ENCODE measurements at regions not wholly inside any gene's neighbourhood (a gene's known extent, or its start where the extent isn't known, plus 50 kb on each side); places are given as distances from the start of the nearest gene placed in this dataset.

DNA sequence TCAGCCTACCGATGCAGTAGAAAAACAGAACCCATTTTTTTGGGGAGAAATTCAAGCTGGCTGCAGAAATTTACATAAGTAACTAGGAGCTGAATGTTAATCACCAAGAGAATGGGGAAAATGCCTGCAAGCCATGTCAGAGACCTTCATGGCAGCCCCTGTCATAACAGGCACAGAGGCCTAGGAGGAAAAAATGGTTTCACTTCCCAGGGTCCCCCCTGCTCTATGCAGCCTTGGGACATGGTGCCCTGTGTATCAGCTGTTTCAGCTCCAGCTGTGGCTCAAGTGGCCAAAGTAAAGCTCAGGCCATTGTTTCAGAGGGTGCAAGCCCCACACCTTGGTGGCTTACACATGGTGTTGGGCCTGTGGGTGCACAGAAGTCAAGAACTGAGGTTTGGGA is 842.5 kb downstream of the FLRT2 start:
- TF ChIP-seq CTCF (conservative IDR thresholded peaks at IDR 0.05; ENCODE audit: low read depth, low read length): no peak
- H3K4me3 ChIP-seq (ENCODE audit: low read length): no peak overlapping the region
- DNase-seq (ENCODE audit: low read depth): no peak

DNA sequence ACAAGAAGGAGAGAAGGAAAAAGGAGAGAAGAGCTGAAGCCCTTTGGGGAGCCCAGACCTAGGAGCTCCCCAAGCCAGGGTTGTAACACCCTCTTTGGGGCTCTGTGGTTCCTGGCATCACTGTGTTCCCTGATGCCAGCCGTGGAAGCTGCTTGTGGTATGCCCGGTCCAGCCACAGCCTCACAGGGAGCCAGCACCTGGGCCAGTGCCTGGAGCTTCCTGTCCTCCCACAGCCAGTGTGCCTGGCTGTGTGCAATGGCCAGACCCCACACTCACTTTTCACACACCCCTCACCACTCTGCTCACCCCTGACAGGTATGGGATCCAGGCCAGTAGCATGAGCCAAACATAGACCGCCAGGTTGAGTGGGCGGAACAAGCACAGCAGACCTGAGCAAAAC is 834.7 kb downstream of the FLRT2 start:
- no peak for TF ChIP-seq CTCF (conservative IDR thresholded peaks at IDR 0.05; ENCODE audit: low read depth, low read length)
- H3K4me3 ChIP-seq (ENCODE audit: low read length): no peak overlapping the region
- no peak for DNase-seq (ENCODE audit: low read depth)

GRCh38 chr14:86363576-86363975 is 833.6 kb downstream of the FLRT2 start:
- H3K4me3 ChIP-seq (ENCODE audit: low read length): no peak overlapping the region
- no peak for TF ChIP-seq CTCF (conservative IDR thresholded peaks at IDR 0.05; ENCODE audit: low read depth, low read length)
- DNase-seq (ENCODE audit: low read depth): no peak

DNA sequence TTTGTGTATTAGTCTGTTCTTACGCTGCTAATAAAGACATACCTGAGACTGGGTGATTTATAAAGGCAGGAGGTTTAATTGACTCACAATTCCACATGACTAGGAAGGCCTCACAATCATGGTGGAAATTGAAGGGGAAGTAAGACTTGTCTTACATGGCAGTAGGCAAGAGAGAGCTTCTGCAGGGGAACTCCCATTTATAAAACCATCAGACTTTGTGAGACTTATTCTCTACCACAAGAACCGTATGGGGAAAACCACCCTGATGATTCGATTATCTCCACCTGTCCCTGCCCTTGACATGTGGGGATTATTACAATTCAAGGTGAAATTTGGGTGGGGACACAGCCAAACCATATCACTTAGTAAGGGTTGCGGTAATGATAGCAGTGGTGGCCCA is 833.1 kb downstream of the FLRT2 start:
- DNase-seq (ENCODE audit: low read depth): peak; percentile 86
- no peak overlapping the region for H3K4me3 ChIP-seq (ENCODE audit: low read length)
- no peak for TF ChIP-seq CTCF (conservative IDR thresholded peaks at IDR 0.05; ENCODE audit: low read depth, low read length)

GRCh38 chr14:86357876-86358275 is 827.9 kb downstream of the FLRT2 start:
- no peak for TF ChIP-seq CTCF (conservative IDR thresholded peaks at IDR 0.05; ENCODE audit: low read depth, low read length)
- no peak overlapping the region for H3K4me3 ChIP-seq (ENCODE audit: low read length)
- DNase-seq (ENCODE audit: low read depth): no peak

DNA sequence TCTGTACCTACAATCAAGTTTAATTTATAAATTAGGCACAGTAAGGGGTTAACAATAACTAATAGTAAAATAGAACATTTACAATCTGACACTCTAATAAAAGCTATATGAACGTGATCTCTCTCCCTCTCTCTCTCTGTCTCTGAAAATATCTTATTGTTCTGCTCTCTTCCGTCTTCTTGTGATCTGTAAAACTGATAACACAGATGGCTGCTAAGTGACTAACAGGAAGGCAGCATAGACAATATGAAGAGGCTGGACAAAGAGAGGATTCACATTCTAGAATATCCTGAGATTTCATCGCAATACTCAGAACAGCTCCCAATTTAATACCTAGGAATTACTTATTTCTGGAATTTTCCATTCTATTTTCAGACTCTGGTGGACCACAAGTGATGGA is 827.2 kb downstream of the FLRT2 start:
- no peak overlapping the region for H3K4me3 ChIP-seq (ENCODE audit: low read length)
- no peak for TF ChIP-seq CTCF (conservative IDR thresholded peaks at IDR 0.05; ENCODE audit: low read depth, low read length)
- DNase-seq (ENCODE audit: low read depth): no peak

DNA sequence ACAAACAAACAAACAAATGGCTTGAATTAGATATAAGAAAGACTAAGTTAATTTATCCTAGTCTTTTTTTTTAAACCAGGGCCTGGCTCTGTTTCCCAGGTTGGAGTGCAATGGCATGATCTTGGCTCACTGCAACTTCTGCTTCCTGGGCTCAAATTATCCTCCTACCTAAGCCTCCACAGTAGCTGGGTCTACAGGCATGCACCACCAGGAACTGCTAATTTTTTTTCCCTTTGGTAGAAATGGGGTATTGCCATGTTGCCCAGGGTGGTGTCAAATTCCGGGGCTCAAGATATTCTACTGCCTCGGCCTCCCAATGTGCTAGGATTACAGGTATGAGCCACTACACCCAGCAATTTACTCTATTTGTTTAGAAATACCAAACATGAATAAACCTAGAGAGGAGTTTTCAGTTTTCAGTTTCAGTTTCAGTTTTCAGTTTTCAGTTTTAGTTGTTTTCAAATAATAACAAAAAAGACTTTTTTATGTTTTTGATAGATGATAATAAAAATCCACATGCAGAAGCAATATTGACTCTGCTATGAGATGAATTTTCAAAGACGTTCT is 817.0 kb downstream of the FLRT2 start:
- H3K4me3 ChIP-seq (ENCODE audit: low read length): no peak overlapping the region
- no peak for TF ChIP-seq CTCF (conservative IDR thresholded peaks at IDR 0.05; ENCODE audit: low read depth, low read length)
- no peak for DNase-seq (ENCODE audit: low read depth)
